ENCODE measurements at regions not wholly inside any gene's neighbourhood (a gene's known extent, or its start where the extent isn't known, plus 50 kb on each side); places are given as distances from the start of the nearest gene placed in this dataset.

DNA sequence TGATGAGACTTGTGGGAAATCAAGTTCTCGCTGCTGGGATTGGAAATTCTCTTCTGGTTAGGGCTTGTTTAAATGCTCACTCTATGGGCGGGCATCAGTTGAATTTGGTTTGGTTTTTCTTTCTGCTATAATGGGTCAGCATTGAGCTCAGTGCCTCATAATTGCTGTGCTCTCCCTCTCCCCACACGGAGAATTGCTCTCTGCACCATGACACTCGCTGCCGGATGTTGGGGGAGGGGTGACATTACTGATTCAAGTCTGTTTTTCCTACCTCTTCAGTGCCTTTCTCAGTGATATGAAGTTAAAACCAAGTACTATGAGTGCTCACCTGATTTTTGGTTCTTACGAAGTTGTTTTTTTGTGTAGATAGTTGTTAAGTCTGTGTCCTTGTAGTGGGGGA, 599.6 kb downstream of the EPM2A start:
- Mint-ChIP-seq H3K4me1 (no peaks in the 10 kb centered on the region), H3K36me3 (ENCODE audit: low read depth) (no peaks in the 10 kb centered on the region), H3K27me3 (peaks cover 17% of the 10 kb centered on the region), H3K4me3 (no peak overlapping the region), H3K27ac (no peak overlapping the region)
- no peak for DNase-seq
- no peak for ATAC-seq
- no peaks in the 10 kb centered on the region for H3K9me3 ChIP-seq (ENCODE audit: control insufficient read depth, low read length, poor library complexity, severe bottlenecking)

DNA sequence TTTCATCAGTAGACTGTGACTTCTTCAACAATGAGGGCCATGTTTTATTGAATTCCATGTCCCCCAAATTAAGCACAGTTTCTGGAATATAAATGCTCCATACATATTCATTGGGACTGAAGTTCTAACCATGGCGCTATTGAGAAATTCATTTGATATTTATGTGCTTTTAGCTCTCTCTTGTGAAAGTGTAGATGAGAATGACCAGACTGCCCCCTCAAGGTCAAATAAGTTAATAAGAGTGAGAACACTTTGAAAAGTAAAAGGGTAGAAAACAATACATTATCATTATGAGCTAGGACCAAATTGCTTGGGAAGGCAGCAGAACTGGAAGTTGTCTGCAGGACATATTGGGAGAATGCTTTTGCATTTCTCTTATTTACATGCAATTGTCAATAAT, 597.9 kb downstream of the EPM2A start:
- no peak overlapping the region for H3K27ac Mint-ChIP-seq
- peaks cover 22% of the 10 kb centered on the region for H3K27me3 Mint-ChIP-seq
- H3K4me1 Mint-ChIP-seq: no peaks in the 10 kb centered on the region
- no peak overlapping the region for H3K4me3 Mint-ChIP-seq
- H3K36me3 Mint-ChIP-seq (ENCODE audit: low read depth): no peaks in the 10 kb centered on the region
- DNase-seq (no peak), ATAC-seq (no peak)
- H3K9me3 ChIP-seq (ENCODE audit: control insufficient read depth, low read length, poor library complexity, severe bottlenecking): no peaks in the 10 kb centered on the region

DNA sequence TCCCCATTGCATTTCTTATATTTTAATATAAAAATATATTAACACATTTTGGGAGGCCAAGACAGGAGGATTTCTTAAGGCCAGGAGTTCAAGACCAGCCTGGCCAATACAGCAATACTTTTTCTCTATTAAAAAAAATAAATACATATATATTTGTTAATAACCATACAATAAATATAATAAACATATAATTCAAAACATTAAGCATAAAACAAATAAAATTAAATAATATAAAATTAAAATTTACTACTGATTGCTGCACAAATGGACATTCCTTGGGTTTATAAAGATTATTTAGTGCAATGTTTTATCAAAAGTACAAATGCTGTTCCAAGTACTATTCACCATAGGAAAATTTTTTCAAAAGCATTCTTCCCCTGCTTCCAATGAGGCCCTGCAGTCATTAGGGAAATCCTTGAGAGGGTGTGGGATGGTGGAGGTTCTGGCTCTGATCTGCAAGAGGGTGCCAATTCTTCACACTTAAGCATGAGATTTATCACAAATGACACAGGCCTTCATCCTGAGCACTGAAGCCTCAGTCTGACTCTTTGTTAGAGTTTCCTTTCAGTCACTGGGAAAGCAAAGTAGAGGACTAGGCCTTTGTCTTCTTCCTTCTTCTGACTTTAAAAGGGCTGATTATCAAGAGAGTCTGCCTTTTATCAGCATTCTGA, 596.7 kb downstream of the EPM2A start:
- no peaks in the 10 kb centered on the region for H3K36me3 Mint-ChIP-seq (ENCODE audit: low read depth)
- no peaks in the 10 kb centered on the region for H3K9me3 ChIP-seq (ENCODE audit: control insufficient read depth, low read length, poor library complexity, severe bottlenecking)
- no peak for ATAC-seq

DNA sequence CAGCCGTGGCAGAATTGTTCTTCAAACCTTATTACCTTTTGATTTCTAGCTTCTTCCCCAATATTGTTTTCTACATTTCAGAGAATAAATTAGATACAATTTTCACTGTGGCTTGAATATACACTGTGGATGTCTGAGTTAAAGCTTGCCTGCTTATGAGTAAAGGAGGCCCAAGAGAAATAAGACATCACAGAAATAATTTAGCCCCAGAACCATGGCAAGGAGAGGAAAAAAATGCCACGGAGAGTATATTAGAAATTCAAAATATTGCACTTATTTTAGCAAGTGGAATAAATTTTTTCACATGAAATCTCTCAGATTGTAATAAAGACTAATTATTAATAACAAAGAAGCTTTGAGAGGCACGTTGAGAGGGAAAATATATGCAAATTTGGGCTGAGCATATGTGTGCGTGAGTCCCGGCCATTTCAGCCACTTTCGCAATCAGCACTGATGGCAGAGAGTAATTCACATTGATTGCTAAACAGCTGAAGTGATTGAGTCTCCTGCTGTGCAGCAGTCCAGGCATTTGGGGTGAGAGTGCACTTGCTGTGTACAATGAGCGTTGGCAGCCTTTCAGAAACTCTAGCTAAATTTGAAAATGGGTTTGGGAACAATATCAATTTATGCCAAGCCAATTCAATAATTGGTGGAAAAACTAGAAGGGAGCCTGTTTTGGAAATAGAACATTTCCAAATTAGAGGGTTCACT, 596.0 kb downstream of the EPM2A start:
- H3K4me1 Mint-ChIP-seq: no peaks in the 10 kb centered on the region
- no peak for DNase-seq
- no peaks in the 10 kb centered on the region for H3K9me3 ChIP-seq (ENCODE audit: control insufficient read depth, low read length, poor library complexity, severe bottlenecking)
- H3K27ac Mint-ChIP-seq: no peak overlapping the region
- ATAC-seq: no peak
- H3K36me3 Mint-ChIP-seq (ENCODE audit: low read depth): no peaks in the 10 kb centered on the region
- H3K27me3 Mint-ChIP-seq: peaks cover 23% of the 10 kb centered on the region
- no peak overlapping the region for H3K4me3 Mint-ChIP-seq

More for the DNA sequence above, 596.7 kb downstream of the EPM2A start:
- Mint-ChIP-seq H3K4me1 (no peaks in the 10 kb centered on the region), H3K27me3 (peaks cover 22% of the 10 kb centered on the region), H3K27ac (no peak overlapping the region), H3K4me3 (no peak overlapping the region)
- no peak for DNase-seq

DNA sequence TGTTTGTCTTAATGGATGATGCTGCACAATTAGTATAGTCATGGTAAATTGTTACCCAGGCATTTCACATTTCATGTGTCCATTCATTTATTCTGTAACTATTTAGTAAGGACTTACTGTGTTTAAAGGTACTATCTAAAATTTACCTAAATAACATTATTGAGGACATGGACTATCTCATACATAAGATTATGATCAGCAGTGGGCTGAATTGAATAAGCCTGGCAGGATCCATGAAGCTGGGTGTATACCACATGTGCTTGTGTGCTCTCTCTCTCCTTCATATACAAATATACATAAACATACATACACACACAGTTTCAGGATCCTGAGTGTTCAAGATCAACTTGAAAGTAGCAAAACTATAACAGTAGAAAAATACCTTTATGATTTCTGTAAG, 595.4 kb downstream of the EPM2A start:
- H3K27ac Mint-ChIP-seq: no peak overlapping the region
- H3K9me3 ChIP-seq (ENCODE audit: control insufficient read depth, low read length, poor library complexity, severe bottlenecking): no peaks in the 10 kb centered on the region
- no peak for ATAC-seq
- H3K4me3 Mint-ChIP-seq: no peak overlapping the region
- peaks cover 29% of the 10 kb centered on the region for H3K27me3 Mint-ChIP-seq
- no peaks in the 10 kb centered on the region for H3K36me3 Mint-ChIP-seq (ENCODE audit: low read depth)
- no peak for DNase-seq
- no peaks in the 10 kb centered on the region for H3K4me1 Mint-ChIP-seq

DNA sequence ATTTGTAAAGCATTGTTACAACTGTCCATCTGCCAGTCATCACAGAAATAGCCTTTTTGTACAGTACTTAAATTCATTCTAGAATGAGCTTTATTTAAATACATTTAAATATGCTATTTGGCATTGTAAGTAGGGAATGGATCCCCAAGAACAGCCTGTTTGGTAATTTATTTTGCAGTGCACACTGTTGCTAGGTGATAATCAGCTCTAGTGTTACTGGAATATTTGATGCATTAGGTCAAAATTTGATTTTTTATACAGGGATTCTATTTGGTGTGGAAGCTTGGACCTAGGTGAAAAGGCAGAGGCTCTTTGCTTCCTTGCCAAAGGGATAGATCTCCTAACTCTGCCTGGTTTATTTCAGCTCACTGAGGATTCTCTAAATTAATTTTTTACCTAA, 593.7 kb downstream of the EPM2A start:
- Mint-ChIP-seq H3K27ac (no peak overlapping the region), H3K27me3 (peaks cover 33% of the 10 kb centered on the region), H3K4me3 (no peak overlapping the region), H3K36me3 (ENCODE audit: low read depth) (no peaks in the 10 kb centered on the region), H3K4me1 (no peaks in the 10 kb centered on the region)
- H3K9me3 ChIP-seq (ENCODE audit: control insufficient read depth, low read length, poor library complexity, severe bottlenecking): no peaks in the 10 kb centered on the region
- no peak for ATAC-seq
- DNase-seq: no peak

DNA sequence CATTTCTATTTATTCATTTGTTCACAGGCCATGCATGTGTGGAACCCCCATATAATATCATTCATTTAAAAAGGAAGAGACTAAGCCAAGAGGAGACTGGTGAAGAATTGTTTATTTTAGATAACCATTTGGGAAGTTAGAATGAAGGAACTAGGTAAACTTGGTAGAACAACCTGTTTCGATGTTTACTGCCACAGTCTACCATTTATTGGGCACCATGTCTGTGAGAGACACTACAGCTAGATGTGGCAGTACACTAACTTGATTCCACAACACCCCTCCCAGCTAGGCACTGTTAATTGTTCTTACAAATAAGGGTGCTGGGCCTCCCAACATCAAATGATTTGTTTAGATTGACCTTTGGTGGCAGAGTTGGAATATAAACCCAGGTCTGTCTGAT, 592.4 kb downstream of the EPM2A start:
- DNase-seq (no peak), ATAC-seq (no peak)
- H3K4me1 Mint-ChIP-seq: no peaks in the 10 kb centered on the region
- H3K4me3 Mint-ChIP-seq: no peak overlapping the region
- no peak overlapping the region for H3K27ac Mint-ChIP-seq
- no peaks in the 10 kb centered on the region for H3K9me3 ChIP-seq (ENCODE audit: control insufficient read depth, low read length, poor library complexity, severe bottlenecking)
- peaks cover 36% of the 10 kb centered on the region for H3K27me3 Mint-ChIP-seq
- H3K36me3 Mint-ChIP-seq (ENCODE audit: low read depth): no peaks in the 10 kb centered on the region

DNA sequence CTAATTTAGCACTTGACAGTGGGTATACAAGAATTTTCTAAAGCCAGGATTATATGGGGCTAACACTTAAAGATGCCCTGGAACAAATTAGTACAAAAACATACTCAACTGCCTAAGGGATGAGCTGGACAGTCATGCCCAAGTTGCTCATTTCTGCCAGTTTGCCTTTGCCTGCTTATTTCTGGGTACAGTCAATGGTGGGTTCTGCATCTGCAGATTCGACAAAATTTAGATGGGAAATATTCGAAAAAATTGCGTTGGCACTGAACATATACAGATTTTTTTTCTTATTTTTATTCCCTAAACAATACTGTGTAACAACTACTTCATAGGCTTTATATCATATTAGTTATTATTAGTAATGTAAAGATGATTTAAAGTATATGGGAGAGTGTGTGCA, 591.9 kb downstream of the EPM2A start:
- H3K36me3 Mint-ChIP-seq (ENCODE audit: low read depth): no peaks in the 10 kb centered on the region
- DNase-seq (no peak), ATAC-seq (no peak)
- no peaks in the 10 kb centered on the region for H3K9me3 ChIP-seq (ENCODE audit: control insufficient read depth, low read length, poor library complexity, severe bottlenecking)
- H3K27ac Mint-ChIP-seq: no peak overlapping the region
- no peaks in the 10 kb centered on the region for H3K4me1 Mint-ChIP-seq
- peaks cover 33% of the 10 kb centered on the region for H3K27me3 Mint-ChIP-seq
- no peak overlapping the region for H3K4me3 Mint-ChIP-seq

DNA sequence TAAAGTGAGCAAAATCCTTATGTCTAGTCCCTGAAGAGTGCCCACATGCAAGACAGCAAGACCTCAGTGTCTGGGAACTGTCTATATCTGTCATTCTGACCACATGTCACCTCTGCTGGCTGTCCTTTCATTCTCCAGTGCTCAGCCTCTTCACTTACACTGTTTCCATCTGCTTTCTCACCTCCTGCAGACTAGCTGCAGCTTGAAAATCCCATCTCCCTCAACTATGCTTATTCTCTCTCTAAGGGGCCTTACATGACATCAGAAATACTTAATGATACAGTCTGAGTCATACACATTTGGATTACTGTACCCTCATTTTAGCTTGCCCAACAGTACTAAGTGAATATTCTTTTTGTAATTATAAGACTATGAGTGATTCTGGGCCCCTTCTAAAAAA, 587.8 kb downstream of the EPM2A start:
- Mint-ChIP-seq H3K4me3 (no peak overlapping the region), H3K4me1 (no peaks in the 10 kb centered on the region), H3K27me3 (peaks cover 49% of the 10 kb centered on the region), H3K36me3 (ENCODE audit: low read depth) (no peaks in the 10 kb centered on the region), H3K27ac (no peak overlapping the region)
- H3K9me3 ChIP-seq (ENCODE audit: control insufficient read depth, low read length, poor library complexity, severe bottlenecking): no peaks in the 10 kb centered on the region
- no peak for DNase-seq
- ATAC-seq: no peak

DNA sequence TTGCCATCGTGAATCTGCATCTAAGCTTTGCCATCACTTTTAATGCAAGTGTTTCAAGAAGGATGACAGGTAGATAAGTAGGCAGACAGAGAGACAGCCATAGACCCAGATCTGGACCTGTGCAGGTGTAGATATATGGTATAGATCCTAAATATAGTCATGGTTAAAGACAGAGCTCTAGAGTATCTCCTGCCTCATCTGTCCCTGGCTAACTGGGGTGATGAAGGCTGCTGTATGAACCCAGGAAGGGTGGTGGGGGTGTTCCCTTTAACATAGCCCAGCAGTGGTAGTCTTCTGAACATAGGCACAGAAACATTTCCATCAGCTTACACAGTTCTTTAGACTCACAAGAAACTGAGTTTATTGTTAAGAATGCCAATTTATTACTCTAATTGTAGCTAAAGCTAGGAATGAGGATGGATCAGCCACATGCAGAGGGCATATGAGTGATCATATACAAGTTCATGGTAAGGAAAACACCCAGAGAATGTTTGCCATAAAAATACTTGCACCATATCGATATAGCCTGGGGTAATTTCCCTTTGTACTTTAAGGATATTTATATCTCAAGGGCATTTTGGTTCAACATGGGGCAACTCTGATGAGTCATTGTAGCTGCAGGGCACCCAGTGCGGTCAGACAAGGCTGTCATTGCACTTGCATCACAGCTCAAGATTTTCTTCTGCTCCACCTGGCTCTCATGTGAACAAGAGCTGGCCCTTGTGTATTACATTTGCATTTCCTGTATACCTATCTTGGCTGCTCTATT, 587.2 kb downstream of the EPM2A start:
- H3K4me3 Mint-ChIP-seq: no peak overlapping the region
- H3K4me1 Mint-ChIP-seq: no peaks in the 10 kb centered on the region
- peaks cover 49% of the 10 kb centered on the region for H3K27me3 Mint-ChIP-seq
- DNase-seq: no peak
- no peaks in the 10 kb centered on the region for H3K36me3 Mint-ChIP-seq (ENCODE audit: low read depth)
- ATAC-seq: no peak
- H3K27ac Mint-ChIP-seq: no peak overlapping the region
- H3K9me3 ChIP-seq (ENCODE audit: control insufficient read depth, low read length, poor library complexity, severe bottlenecking): no peaks in the 10 kb centered on the region

DNA sequence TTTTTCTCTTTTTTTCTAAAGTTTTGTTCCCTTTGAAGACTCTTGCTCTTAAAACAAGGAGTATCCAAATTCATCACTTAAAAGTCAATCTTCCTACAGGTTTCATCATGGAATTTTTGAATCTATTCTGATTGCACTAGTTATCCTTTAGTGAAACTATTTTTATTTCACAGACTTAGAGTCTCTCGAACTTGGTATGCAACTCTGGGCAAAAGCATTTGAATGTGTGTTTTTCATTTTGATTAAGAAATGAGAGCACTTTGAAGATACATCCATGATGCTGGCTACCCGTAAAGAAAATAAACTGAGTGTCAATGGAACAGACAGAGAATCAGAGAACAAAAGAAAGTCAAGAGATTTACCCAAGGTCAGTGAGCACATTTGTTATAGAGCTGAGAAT, 586.5 kb downstream of the EPM2A start:
- no peak overlapping the region for H3K4me3 Mint-ChIP-seq
- H3K36me3 Mint-ChIP-seq (ENCODE audit: low read depth): no peaks in the 10 kb centered on the region
- ATAC-seq: no peak
- no peaks in the 10 kb centered on the region for H3K9me3 ChIP-seq (ENCODE audit: control insufficient read depth, low read length, poor library complexity, severe bottlenecking)
- peaks cover 54% of the 10 kb centered on the region for H3K27me3 Mint-ChIP-seq
- H3K27ac Mint-ChIP-seq: no peak overlapping the region
- H3K4me1 Mint-ChIP-seq: no peaks in the 10 kb centered on the region
- DNase-seq: no peak

DNA sequence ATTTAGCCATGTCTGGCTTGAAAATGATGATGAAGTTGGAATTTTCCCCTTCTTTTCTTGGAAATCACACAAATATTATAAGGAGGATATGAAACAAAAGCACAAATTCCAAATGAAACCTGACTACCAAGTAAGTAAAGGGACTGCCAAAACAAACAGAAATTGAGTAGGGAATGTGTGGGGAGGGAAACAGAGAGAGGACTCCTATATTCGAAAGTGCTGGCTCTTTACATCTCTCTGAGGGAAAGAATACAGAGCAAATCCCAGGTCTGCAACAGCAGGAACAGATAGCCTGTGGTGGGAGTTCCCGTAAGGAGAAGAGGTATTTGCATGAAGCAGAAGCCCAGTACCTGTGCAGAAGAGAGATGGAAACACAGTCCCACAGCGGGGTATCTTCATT, 583.7 kb downstream of the EPM2A start:
- Mint-ChIP-seq H3K4me3 (no peak overlapping the region), H3K27ac (no peak overlapping the region), H3K36me3 (ENCODE audit: low read depth) (no peaks in the 10 kb centered on the region), H3K4me1 (no peaks in the 10 kb centered on the region), H3K27me3 (peaks cover 37% of the 10 kb centered on the region)
- H3K9me3 ChIP-seq (ENCODE audit: control insufficient read depth, low read length, poor library complexity, severe bottlenecking): no peaks in the 10 kb centered on the region
- DNase-seq (no peak), ATAC-seq (no peak)

DNA sequence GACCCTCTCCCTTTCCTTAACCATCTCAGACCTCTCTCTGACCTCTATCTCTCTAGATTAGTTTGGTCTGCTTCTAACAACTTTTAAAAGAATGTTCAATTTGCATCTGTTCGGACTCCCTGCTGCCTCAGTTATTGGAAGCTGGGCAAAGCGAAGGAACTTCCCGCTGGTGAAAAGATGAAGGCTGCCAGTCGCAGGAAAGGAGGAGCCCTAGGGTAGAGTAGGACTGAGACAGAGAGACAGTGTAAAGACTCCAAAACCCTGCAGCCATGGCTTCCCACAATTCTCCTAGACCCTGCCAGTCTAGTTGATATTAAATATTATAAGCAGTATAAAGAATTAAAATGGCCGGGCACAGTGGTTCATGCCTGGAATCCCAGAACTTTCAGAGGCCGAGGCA, 581.8 kb downstream of the EPM2A start:
- Mint-ChIP-seq H3K27me3 (peaks cover 31% of the 10 kb centered on the region), H3K36me3 (ENCODE audit: low read depth) (no peaks in the 10 kb centered on the region), H3K4me1 (no peaks in the 10 kb centered on the region), H3K4me3 (no peak overlapping the region), H3K27ac (no peak overlapping the region)
- ATAC-seq (no peak), DNase-seq (no peak)
- no peaks in the 10 kb centered on the region for H3K9me3 ChIP-seq (ENCODE audit: control insufficient read depth, low read length, poor library complexity, severe bottlenecking)

Measured in T-helper 17 cell (primary cell).